Trophoblast cell (in vitro differentiated cells and primary cell): ENCODE measurements at regions not wholly inside any gene's neighbourhood (a gene's known extent, or its start where the extent isn't known, plus 50 kb on each side); places are given as distances from the start of the nearest gene placed in this dataset.

Experiments
- DNase-seq, 2 donors: peaks; one replicate each; pipeline ENCODE4 v3.0.0-alpha.2; 2016
- H2AFZ ChIP-seq: 2 replicates; pipeline ENCODE4 v1.6.1; 2013; ENCODE audit warnings: low read length, moderate library complexity, mild to moderate bottlenecking; ENCODE audit not compliant: insufficient read depth, poor library complexity
- H2AK5ac ChIP-seq: 2 replicates; pipeline ENCODE4 v1.6.1; 2013; ENCODE audit warnings: mild to moderate bottlenecking, low read length
- H2BK120ac ChIP-seq: 2 replicates; pipeline ENCODE4 v1.6.1; 2013; ENCODE audit warnings: low read length, mild to moderate bottlenecking, moderate library complexity; ENCODE audit not compliant: insufficient read depth, poor library complexity
- H2BK12ac ChIP-seq: 2 replicates; pipeline ENCODE4 v1.6.1; 2013; ENCODE audit warnings: mild to moderate bottlenecking, low read length, moderate library complexity
- H2BK5ac ChIP-seq: 2 replicates; pipeline ENCODE4 v1.6.1; 2013; ENCODE audit warnings: low read length, low read depth, moderate library complexity, mild to moderate bottlenecking; ENCODE audit not compliant: poor library complexity
- H3K14ac ChIP-seq: 2 replicates; pipeline ENCODE4 v1.6.1; 2013; ENCODE audit warnings: mild to moderate bottlenecking, low read length
- H3K18ac ChIP-seq: 2 replicates; pipeline ENCODE4 v1.6.1; 2013; ENCODE audit warnings: mild to moderate bottlenecking, low read length
- H3K23ac ChIP-seq: 2 replicates; pipeline ENCODE4 v1.6.1; 2013; ENCODE audit warnings: low read length
- H3K27ac ChIP-seq: 2 replicates; pipeline ENCODE4 v1.5.1; 2013; ENCODE audit warnings: low read depth, mild to moderate bottlenecking, inconsistent platforms, low read length, moderate library complexity
- H3K27me3 ChIP-seq: 2 replicates; pipeline ENCODE4 v1.6.1; 2013; ENCODE audit warnings: inconsistent platforms, mild to moderate bottlenecking, low read length, moderate library complexity; ENCODE audit not compliant: insufficient read depth
- H3K36me3 ChIP-seq, 2 experiments: 1 replicate in 1 of 2; 2 replicates in 1 of 2; pipeline ENCODE4 v1.6.1; 2013; ENCODE audit warnings: low read length in 2 of 2, mild to moderate bottlenecking in 2 of 2, moderate library complexity in 1 of 2; ENCODE audit not compliant: insufficient read depth in 2 of 2, control insufficient read depth in 1 of 2
- H3K4ac ChIP-seq: 2 replicates; pipeline ENCODE4 v1.6.1; 2013; ENCODE audit warnings: low read depth, mild to moderate bottlenecking, low read length, moderate library complexity
- H3K4me1 ChIP-seq, 2 experiments: 1 replicate in 1 of 2; 2 replicates in 1 of 2; pipeline ENCODE4 v1.6.1; 2013; ENCODE audit warnings: low read length in 2 of 2, mild to moderate bottlenecking in 2 of 2, moderate library complexity in 1 of 2; ENCODE audit not compliant: insufficient read depth in 2 of 2, control insufficient read depth in 1 of 2
- H3K4me2 ChIP-seq: 2 replicates; pipeline ENCODE4 v1.6.1; 2013; ENCODE audit warnings: inconsistent platforms, mild to moderate bottlenecking, low read length, moderate library complexity
- H3K4me3 ChIP-seq: 2 replicates; pipeline ENCODE4 v1.5.1; 2013; ENCODE audit warnings: mild to moderate bottlenecking, low read depth, low read length, inconsistent platforms
- H3K79me1 ChIP-seq: one replicate; pipeline ENCODE4 v1.6.1; 2013; ENCODE audit warnings: low read length
- H3K79me2 ChIP-seq: 2 replicates; pipeline ENCODE4 v1.6.1; 2013; ENCODE audit warnings: low read length, mild to moderate bottlenecking; ENCODE audit not compliant: control insufficient read depth, insufficient read depth, poor library complexity
- H3K9ac ChIP-seq: 2 replicates; pipeline ENCODE4 v1.6.1; 2013; ENCODE audit warnings: mild to moderate bottlenecking, low read length
- H3K9me3 ChIP-seq: 2 replicates; pipeline ENCODE4 v1.6.1; 2013; ENCODE audit warnings: low read depth, mild to moderate bottlenecking, control low read depth, inconsistent platforms, low read length; ENCODE audit not compliant: insufficient read depth
- H4K12ac ChIP-seq: 2 replicates; pipeline ENCODE4 v1.6.1; 2013; ENCODE audit warnings: low read depth, mild to moderate bottlenecking, low read length, moderate library complexity
- H4K8ac ChIP-seq: 2 replicates; pipeline ENCODE4 v1.6.1; 2013; ENCODE audit warnings: low read depth, mild to moderate bottlenecking, low read length, moderate library complexity
- H4K91ac ChIP-seq: one replicate; pipeline ENCODE4 v1.6.1; 2013; ENCODE audit warnings: low read depth, mild to moderate bottlenecking, low read length, moderate library complexity
- WGBS: extraction: QIAGEN DNeasy Blood & Tissue Kit; methylation state at CpG from one replicate; pipeline ENCODE4 v1.1.7; 2013; ENCODE audit warnings: missing lambda C conversion rate; ENCODE audit not compliant: insufficient read length, insufficient coverage; ENCODE audit errors: extremely low coverage; 5-methylcytosine and 5-hydroxymethylcytosine counted together

GRCh38 chr2:59957504-59957903 lies 596.0 kb downstream of the BCL11A start:
- Histone ChIP-seq H3K23ac (no peak overlapping the region), H3K14ac (no peak overlapping the region), H3K9me3 (no peaks in the 10 kb centered on the region), H3K9ac (no peak overlapping the region), H4K12ac (no peak overlapping the region), H3K4me3 (no peak overlapping the region), H3K36me3 (no peaks in the 10 kb centered on the region), H3K4me2 (no peak overlapping the region), H4K8ac (no peak overlapping the region), H3K79me1 (no peaks in the 10 kb centered on the region), H3K79me2 (no peaks in the 10 kb centered on the region), H3K27me3 (no peaks in the 10 kb centered on the region), H4K91ac (no peak overlapping the region), H2BK12ac (no peak overlapping the region), H2BK120ac (no peak overlapping the region), H2AFZ (no peak overlapping the region), H3K18ac (no peak overlapping the region), H3K4ac (no peak overlapping the region), H3K27ac (no peak overlapping the region), H2BK5ac (no peak overlapping the region), H3K4me1 (no peaks in the 10 kb centered on the region), H2AK5ac (no peak overlapping the region)
- DNase-seq: no peak
- WGBS: no CpG with 5 or more reads among the region's 1 CpG

- Histone ChIP-seq H3K9ac (no peak overlapping the region), H4K12ac (no peak overlapping the region)
These were observed 596.5 kb downstream of the BCL11A start for GRCh38 chr2:59956981-59957380.

GRCh38 chr2:59947917-59948541 lies 605.4 kb downstream of the BCL11A start:
- H3K23ac ChIP-seq: no peak overlapping the region
- H3K27me3 ChIP-seq: no peaks in the 10 kb centered on the region
- H2BK5ac ChIP-seq: no peak overlapping the region
- H3K4me1 ChIP-seq: no peaks in the 10 kb centered on the region
- no peak overlapping the region for H4K8ac ChIP-seq
- H3K79me1 ChIP-seq: no peaks in the 10 kb centered on the region
- no peaks in the 10 kb centered on the region for H3K9me3 ChIP-seq
- no peak overlapping the region for H4K91ac ChIP-seq
- no peaks in the 10 kb centered on the region for H3K79me2 ChIP-seq
- no peak overlapping the region for H2BK12ac ChIP-seq
- H3K9ac ChIP-seq: no peak overlapping the region
- H2AFZ ChIP-seq: no peak overlapping the region
- no peak overlapping the region for H3K27ac ChIP-seq
- H4K12ac ChIP-seq: no peak overlapping the region
- no peak overlapping the region for H3K18ac ChIP-seq
- no peak overlapping the region for H3K4me3 ChIP-seq
- H2BK120ac ChIP-seq: no peak overlapping the region
- no peak overlapping the region for H3K14ac ChIP-seq
- no peak overlapping the region for H3K4ac ChIP-seq
- no peak for DNase-seq
- WGBS: no CpG with 5 or more reads among the region's 10 CpGs
- H3K36me3 ChIP-seq: no peaks in the 10 kb centered on the region
- no peak overlapping the region for H3K4me2 ChIP-seq
- no peak overlapping the region for H2AK5ac ChIP-seq

More at GRCh38 chr2:59956981-59957380, 596.5 kb downstream of the BCL11A start:
- no peaks in the 10 kb centered on the region for H3K79me2 ChIP-seq
- H3K23ac ChIP-seq: no peak overlapping the region
- no peak overlapping the region for H2BK5ac ChIP-seq
- no peaks in the 10 kb centered on the region for H3K79me1 ChIP-seq
- no peaks in the 10 kb centered on the region for H3K9me3 ChIP-seq
- H3K36me3 ChIP-seq: no peaks in the 10 kb centered on the region
- H3K4ac ChIP-seq: no peak overlapping the region
- no peak overlapping the region for H3K14ac ChIP-seq
- no peak overlapping the region for H3K18ac ChIP-seq
- H2AK5ac ChIP-seq: no peak overlapping the region
- DNase-seq: no peak
- H4K91ac ChIP-seq: no peak overlapping the region
- no peak overlapping the region for H3K4me3 ChIP-seq
- H2BK12ac ChIP-seq: no peak overlapping the region
- no peaks in the 10 kb centered on the region for H3K4me1 ChIP-seq
- no peak overlapping the region for H2BK120ac ChIP-seq
- WGBS: no CpG with 5 or more reads among the region's 4 CpGs
- H3K27ac ChIP-seq: no peak overlapping the region
- H2AFZ ChIP-seq: no peak overlapping the region
- H3K4me2 ChIP-seq: no peak overlapping the region
- no peaks in the 10 kb centered on the region for H3K27me3 ChIP-seq
- no peak overlapping the region for H4K8ac ChIP-seq

GRCh38 chr2:59947209-59947608 lies 606.2 kb downstream of the BCL11A start:
- H3K4ac ChIP-seq: no peak overlapping the region
- no peak overlapping the region for H4K8ac ChIP-seq
- no peak overlapping the region for H2BK12ac ChIP-seq
- no peaks in the 10 kb centered on the region for H3K79me1 ChIP-seq
- H3K4me1 ChIP-seq: no peaks in the 10 kb centered on the region
- H2BK120ac ChIP-seq: no peak overlapping the region
- DNase-seq: no peak
- no peaks in the 10 kb centered on the region for H3K79me2 ChIP-seq
- no peaks in the 10 kb centered on the region for H3K36me3 ChIP-seq
- H3K14ac ChIP-seq: no peak overlapping the region
- no CpG with 5 or more reads among the region's 3 CpGs for WGBS
- no peak overlapping the region for H2AK5ac ChIP-seq
- H4K12ac ChIP-seq: no peak overlapping the region
- H4K91ac ChIP-seq: no peak overlapping the region
- H2BK5ac ChIP-seq: no peak overlapping the region
- H3K23ac ChIP-seq: no peak overlapping the region
- no peaks in the 10 kb centered on the region for H3K9me3 ChIP-seq
- H3K4me3 ChIP-seq: no peak overlapping the region
- no peak overlapping the region for H2AFZ ChIP-seq
- no peaks in the 10 kb centered on the region for H3K27me3 ChIP-seq
- no peak overlapping the region for H3K27ac ChIP-seq
- H3K4me2 ChIP-seq: no peak overlapping the region
- no peak overlapping the region for H3K18ac ChIP-seq
- H3K9ac ChIP-seq: no peak overlapping the region
